Cardiac muscle cell (in vitro differentiated cells and primary cell): ENCODE measurements at regions not wholly inside any gene's neighbourhood (a gene's known extent, or its start where the extent isn't known, plus 50 kb on each side); places are given as distances from the start of the nearest gene placed in this dataset.

Experiments used
- DNase-seq, 2 donors: peaks; one replicate each; pipeline versions ENCODE4 v3.0.0 to v3.0.0-alpha.2; 2010 to 2017; ENCODE audit warnings: low read depth in 1 of 2, low spot score in 1 of 2
- H3K27ac ChIP-seq: fragments of 200-600 bp; sonication (generic); 2 replicates; pipeline ENCODE4 v1.5.1; 2016
- H3K27me3 ChIP-seq: fragments of 200-600 bp; sonication (generic); 2 replicates; pipeline ENCODE4 v1.6.0; 2016; ENCODE audit warnings: control low read depth
- H3K36me3 ChIP-seq: fragments of 200-600 bp; sonication (generic); 2 replicates; pipeline ENCODE4 v1.5.1; 2016; ENCODE audit warnings: control low read depth
- H3K4me1 ChIP-seq: fragments of 200-600 bp; sonication (generic); 2 replicates; pipeline ENCODE4 v1.8.1; 2017; ENCODE audit warnings: low read depth, mild to moderate bottlenecking, mixed run types
- H3K4me3 ChIP-seq: fragments of 200-600 bp; sonication (generic); 2 replicates; pipeline ENCODE4 v1.5.1; 2016; ENCODE audit warnings: mild to moderate bottlenecking
- H3K9me3 ChIP-seq: fragments of 200-600 bp; sonication (generic); 2 replicates; pipeline ENCODE4 v1.5.1; 2017; ENCODE audit warnings: low read depth, mild to moderate bottlenecking, control low read depth
- TF ChIP-seq, protein P1 (sequence below): IDR thresholded peaks from 2 replicates; pipeline ENCODE4 v1.5.1; 2012; ENCODE audit warnings: low read depth, mild to moderate bottlenecking, low read length

DNA sequence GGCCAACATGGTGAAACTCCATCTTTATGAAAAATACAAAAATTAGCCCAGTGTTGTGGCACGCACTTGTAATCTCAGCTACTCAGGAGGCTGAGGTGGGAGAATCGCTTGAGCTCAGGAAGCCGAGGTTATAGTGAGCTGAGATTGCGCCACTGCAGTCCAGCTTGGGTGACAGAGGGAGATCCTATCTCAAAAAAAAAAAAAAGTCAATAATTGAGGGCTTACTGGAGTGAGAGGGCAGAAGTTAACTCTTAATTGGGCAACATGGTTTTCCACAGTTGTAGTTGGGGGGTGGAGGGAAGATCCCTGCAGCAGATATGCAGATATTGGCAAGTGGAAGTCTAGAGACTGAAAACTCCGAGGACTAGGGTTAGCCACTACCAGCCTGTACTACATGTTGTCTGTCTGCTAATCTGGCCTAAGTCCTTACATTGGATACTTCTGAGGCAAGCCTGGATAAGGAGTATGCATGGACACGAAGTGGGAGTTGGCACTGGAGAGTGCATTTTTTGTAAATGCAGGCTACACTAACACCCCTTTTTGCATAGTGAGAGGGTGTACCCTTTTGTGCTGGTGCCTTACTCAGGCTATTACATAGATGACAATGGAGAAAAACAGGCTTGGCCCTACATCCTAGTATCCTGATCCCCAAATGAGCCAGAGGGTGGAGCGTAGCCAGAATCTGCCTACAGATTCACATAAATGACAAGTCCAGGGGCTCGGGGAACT is 89.0 kb upstream of the NIPBL start:
- H3K27ac ChIP-seq = no peak overlapping the region
- H3K27me3 ChIP-seq = no peaks in the 10 kb centered on the region
- TF ChIP-seq, protein P1, sequence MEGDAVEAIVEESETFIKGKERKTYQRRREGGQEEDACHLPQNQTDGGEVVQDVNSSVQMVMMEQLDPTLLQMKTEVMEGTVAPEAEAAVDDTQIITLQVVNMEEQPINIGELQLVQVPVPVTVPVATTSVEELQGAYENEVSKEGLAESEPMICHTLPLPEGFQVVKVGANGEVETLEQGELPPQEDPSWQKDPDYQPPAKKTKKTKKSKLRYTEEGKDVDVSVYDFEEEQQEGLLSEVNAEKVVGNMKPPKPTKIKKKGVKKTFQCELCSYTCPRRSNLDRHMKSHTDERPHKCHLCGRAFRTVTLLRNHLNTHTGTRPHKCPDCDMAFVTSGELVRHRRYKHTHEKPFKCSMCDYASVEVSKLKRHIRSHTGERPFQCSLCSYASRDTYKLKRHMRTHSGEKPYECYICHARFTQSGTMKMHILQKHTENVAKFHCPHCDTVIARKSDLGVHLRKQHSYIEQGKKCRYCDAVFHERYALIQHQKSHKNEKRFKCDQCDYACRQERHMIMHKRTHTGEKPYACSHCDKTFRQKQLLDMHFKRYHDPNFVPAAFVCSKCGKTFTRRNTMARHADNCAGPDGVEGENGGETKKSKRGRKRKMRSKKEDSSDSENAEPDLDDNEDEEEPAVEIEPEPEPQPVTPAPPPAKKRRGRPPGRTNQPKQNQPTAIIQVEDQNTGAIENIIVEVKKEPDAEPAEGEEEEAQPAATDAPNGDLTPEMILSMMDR = no peak
- H3K4me3 ChIP-seq = no peak overlapping the region
- H3K36me3 ChIP-seq = no peaks in the 10 kb centered on the region
- no peak for DNase-seq
- H3K9me3 ChIP-seq = no peaks in the 10 kb centered on the region
- no peaks in the 10 kb centered on the region for H3K4me1 ChIP-seq

- Histone ChIP-seq H3K36me3 (no peaks in the 10 kb centered on the region), H3K27ac (no peak overlapping the region), H3K4me1 (no peaks in the 10 kb centered on the region), H3K27me3 (no peaks in the 10 kb centered on the region), H3K9me3 (no peaks in the 10 kb centered on the region), H3K4me3 (no peak overlapping the region)
- TF ChIP-seq, protein P1 = no peak
- no peak for DNase-seq
These were observed 85.7 kb upstream of the NIPBL start for GRCh38 chr5:36790847-36791246.

GRCh38 chr5:36792560-36793180 is 83.9 kb upstream of the NIPBL start:
- Histone ChIP-seq H3K4me1 (no peaks in the 10 kb centered on the region), H3K27me3 (no peaks in the 10 kb centered on the region), H3K4me3 (no peak overlapping the region), H3K36me3 (no peaks in the 10 kb centered on the region), H3K9me3 (no peaks in the 10 kb centered on the region), H3K27ac (no peak overlapping the region)
- TF ChIP-seq, protein P1 = no peak
- DNase-seq = no peak

DNA sequence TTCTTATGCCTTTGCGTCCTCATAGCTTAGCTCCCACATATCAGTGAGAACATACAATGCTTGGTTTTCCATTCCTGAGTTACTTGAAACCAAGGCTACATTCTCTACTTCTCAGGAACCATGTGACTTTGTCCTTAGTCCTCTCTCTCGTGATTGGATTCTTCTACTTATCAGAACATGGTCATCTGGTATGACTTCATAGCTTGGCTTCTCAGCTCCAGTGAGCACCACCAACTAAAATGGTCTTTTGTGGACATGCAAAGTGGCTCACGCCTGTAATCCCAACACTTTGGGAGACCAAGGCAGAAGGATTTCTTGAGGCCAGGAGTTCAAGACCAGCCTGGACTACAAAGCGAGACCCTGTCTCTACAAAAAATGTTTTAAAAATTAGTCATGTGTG is 81.2 kb upstream of the NIPBL start:
- TF ChIP-seq, protein P1 = no peak
- Histone ChIP-seq H3K36me3 (no peaks in the 10 kb centered on the region), H3K9me3 (no peaks in the 10 kb centered on the region)

DNA sequence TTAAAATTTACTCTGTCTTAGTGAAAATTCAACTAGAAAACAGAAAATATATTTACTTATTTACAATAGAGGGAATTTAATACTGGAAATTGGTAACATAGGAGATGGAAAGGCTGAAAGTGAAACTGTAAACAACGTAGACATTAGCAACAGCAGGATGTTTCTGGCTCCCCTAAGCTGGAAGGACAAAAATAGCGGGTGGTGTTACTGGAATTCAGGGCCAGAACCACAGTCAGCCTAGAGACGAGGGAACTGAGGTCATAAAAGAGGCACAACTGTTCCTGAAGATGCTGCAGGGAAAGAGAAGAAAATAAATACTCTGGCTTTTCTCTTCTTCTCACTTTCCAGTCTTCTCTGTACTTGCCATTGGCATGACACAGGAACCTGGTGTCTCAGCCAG is 80.4 kb upstream of the NIPBL start:
- Histone ChIP-seq H3K9me3 (no peaks in the 10 kb centered on the region), H3K4me3 (no peak overlapping the region), H3K27ac (no peak overlapping the region), H3K4me1 (no peaks in the 10 kb centered on the region), H3K27me3 (no peaks in the 10 kb centered on the region), H3K36me3 (no peaks in the 10 kb centered on the region)
- DNase-seq = no peak
- TF ChIP-seq, protein P1 = no peak

More for the DNA sequence above, 81.2 kb upstream of the NIPBL start:
- Histone ChIP-seq H3K4me1 (no peaks in the 10 kb centered on the region), H3K4me3 (no peak overlapping the region), H3K27me3 (no peaks in the 10 kb centered on the region), H3K27ac (no peak overlapping the region)
- no peak for DNase-seq
